ENCODE measurements at regions not wholly inside any gene's neighbourhood (a gene's known extent, or its start where the extent isn't known, plus 50 kb on each side); places are given as distances from the start of the nearest gene placed in this dataset.

DNA sequence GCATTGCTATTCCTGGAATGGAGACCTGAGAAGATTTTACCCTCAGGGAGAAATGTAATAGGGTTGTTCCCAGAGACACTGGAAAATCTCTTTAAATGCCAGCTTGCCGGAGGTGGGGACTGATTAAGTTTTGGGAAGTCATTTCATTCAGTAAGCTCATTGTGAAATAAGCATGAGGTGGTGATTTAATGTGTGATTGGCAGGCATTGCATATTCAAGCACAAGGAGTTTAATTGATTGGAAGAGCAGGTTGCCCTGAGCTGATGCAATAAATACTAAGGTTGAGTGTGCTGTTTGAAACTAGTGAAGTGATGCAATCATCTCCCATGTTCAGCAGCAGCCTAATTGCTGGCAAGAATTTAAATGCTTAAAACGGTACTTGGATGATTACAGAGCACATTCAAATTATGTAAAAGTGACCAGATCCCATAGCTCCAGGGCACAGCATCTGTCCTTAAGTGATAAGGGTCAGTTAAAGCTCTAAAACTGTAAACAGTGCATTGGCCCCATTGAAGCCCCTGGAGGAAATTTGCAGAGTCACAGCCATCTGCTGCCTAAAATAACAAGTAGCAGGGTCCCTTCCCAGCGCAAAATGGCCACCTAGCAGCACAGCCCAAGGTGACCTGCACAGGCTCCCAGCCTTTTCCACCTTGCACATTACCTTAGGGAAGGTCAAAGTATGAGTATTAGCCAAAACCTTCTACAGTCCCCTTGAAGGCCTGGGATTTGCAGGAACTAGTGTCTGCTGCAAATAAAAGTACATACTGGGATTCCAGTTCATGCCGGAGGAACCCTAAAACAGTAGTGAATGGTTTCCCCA lies 92.1 kb downstream of the CCDC71L start (continued):
- TF ChIP-seq, protein P1, sequence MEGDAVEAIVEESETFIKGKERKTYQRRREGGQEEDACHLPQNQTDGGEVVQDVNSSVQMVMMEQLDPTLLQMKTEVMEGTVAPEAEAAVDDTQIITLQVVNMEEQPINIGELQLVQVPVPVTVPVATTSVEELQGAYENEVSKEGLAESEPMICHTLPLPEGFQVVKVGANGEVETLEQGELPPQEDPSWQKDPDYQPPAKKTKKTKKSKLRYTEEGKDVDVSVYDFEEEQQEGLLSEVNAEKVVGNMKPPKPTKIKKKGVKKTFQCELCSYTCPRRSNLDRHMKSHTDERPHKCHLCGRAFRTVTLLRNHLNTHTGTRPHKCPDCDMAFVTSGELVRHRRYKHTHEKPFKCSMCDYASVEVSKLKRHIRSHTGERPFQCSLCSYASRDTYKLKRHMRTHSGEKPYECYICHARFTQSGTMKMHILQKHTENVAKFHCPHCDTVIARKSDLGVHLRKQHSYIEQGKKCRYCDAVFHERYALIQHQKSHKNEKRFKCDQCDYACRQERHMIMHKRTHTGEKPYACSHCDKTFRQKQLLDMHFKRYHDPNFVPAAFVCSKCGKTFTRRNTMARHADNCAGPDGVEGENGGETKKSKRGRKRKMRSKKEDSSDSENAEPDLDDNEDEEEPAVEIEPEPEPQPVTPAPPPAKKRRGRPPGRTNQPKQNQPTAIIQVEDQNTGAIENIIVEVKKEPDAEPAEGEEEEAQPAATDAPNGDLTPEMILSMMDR (IDR thresholded peaks at IDR 0.05 in 2 of 3, conservative IDR thresholded peaks at IDR 0.05 in 1 of 3; ENCODE audit: borderline replicate concordance in 1 of 3, insufficient read depth in 1 of 3, low read depth in 2 of 3, low read length in 2 of 3): no peak

DNA sequence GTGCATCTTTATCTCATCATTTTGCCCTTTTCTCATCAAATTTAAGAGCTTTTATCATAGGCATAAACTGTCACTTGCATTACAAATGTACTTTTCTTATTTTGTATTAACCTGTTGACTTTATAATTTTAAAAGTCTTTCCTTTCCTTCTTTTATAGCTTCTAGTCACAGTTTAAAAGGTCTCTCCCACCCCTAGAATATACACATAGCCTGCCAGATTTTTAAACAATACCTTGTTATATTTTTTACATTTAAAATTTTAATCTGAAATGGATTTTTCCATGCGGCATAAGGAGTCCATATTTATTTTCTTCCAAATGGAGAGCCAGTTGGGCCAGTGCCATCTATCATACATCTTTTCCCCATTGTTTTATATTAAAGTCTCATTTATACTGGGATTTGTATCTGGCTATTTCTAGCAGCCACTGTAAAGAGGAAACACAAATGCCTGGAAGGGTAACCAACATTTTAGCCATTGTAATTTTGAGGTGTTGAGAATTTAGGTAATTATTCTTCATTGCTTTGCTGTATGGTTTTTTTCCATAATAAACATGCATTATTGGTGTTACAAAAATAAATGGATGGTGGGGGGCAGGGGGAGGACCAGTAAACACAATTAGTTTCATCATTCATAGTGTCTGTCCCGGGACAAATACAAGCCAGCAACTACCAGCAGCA lies 92.8 kb downstream of the CCDC71L start:
- intact Hi-C loops (cut with micrococcal nuclease): no loop called here
- no peak for TF ChIP-seq TCF7L2 (IDR thresholded peaks at IDR 0.05; ENCODE audit: borderline replicate concordance, extremely low read depth, insufficient read depth, insufficient read length)
- no peak for TF ChIP-seq SIN3A (IDR thresholded peaks at IDR 0.05; ENCODE audit: low read depth)
- TF ChIP-seq POLR2A (IDR thresholded peaks at IDR 0.05; ENCODE audit: borderline replicate concordance, extremely low read depth, insufficient read depth, insufficient read length): no peak
- TF ChIP-seq, protein P2, sequence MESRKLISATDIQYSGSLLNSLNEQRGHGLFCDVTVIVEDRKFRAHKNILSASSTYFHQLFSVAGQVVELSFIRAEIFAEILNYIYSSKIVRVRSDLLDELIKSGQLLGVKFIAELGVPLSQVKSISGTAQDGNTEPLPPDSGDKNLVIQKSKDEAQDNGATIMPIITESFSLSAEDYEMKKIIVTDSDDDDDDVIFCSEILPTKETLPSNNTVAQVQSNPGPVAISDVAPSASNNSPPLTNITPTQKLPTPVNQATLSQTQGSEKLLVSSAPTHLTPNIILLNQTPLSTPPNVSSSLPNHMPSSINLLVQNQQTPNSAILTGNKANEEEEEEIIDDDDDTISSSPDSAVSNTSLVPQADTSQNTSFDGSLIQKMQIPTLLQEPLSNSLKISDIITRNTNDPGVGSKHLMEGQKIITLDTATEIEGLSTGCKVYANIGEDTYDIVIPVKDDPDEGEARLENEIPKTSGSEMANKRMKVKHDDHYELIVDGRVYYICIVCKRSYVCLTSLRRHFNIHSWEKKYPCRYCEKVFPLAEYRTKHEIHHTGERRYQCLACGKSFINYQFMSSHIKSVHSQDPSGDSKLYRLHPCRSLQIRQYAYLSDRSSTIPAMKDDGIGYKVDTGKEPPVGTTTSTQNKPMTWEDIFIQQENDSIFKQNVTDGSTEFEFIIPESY (IDR thresholded peaks at IDR 0.05; ENCODE audit: extremely low read depth, insufficient replicate concordance, low read length): no peak
- TF ChIP-seq ELF1 (IDR thresholded peaks at IDR 0.05; ENCODE audit: borderline replicate concordance, low read depth): no peak
- no peak for TF ChIP-seq YY1 (IDR thresholded peaks at IDR 0.05; ENCODE audit: extremely low read depth, insufficient replicate concordance, low read depth, low read length)
- TF ChIP-seq ZFX (IDR thresholded peaks at IDR 0.05): no peak
- no peak for TF ChIP-seq RAD21 (IDR thresholded peaks at IDR 0.05; ENCODE audit: low read depth)
- TF ChIP-seq ZNF274 (IDR thresholded peaks at IDR 0.05; ENCODE audit: low read depth, low read length): no peak
- TF ChIP-seq CEBPB (IDR thresholded peaks at IDR 0.05; ENCODE audit: low read depth): no peak
- TF ChIP-seq, protein P1 (IDR thresholded peaks at IDR 0.05 in 2 of 3, conservative IDR thresholded peaks at IDR 0.05 in 1 of 3; ENCODE audit: borderline replicate concordance in 1 of 3, insufficient read depth in 1 of 3, low read depth in 2 of 3, low read length in 2 of 3): no peak
- TF ChIP-seq SRF (IDR thresholded peaks at IDR 0.05; ENCODE audit: low read depth): no peak

More for the DNA sequence above, 92.8 kb downstream of the CCDC71L start:
- H3K4me3 ChIP-seq (replicated peaks in 1 of 2; ENCODE audit: low read depth in 1 of 2, low read length in 2 of 2): no peak overlapping the region
- TSS peak; percentile 98 for BruUV-seq (replicated peaks)
- no peak overlapping the region for H2AFZ ChIP-seq (ENCODE audit: low read depth, low read length, poor library complexity, severe bottlenecking)
- H4K20me1 ChIP-seq (ENCODE audit: insufficient read depth): no peaks in the 10 kb centered on the region
- no peak overlapping the region for H3K9ac ChIP-seq (ENCODE audit: low read length)
- no peaks in the 10 kb centered on the region for H3K27me3 ChIP-seq (ENCODE audit: insufficient read depth, low read length)
- H3K9me2 ChIP-seq (ENCODE audit: insufficient read depth): no peaks in the 10 kb centered on the region; the same call in 1 of the 2 replicates
- H3K4me2 ChIP-seq (ENCODE audit: low read length): no peak overlapping the region
- no peaks in the 10 kb centered on the region for H3K36me3 ChIP-seq (ENCODE audit: control insufficient read depth in 1 of 2, insufficient read depth in 2 of 2, low read length in 2 of 2)
- DNase-seq (ENCODE audit: low read depth, low spot score) (no peak), ATAC-seq (no peak)
- POLR2A ChIA-PET: interaction anchor here (0.8 kb wide), 1 partner anchor 10 kb away, joined by 3 read pairs; no protein-coding TSS in a partner anchor
- RAD21 ChIA-PET (ENCODE audit: low non-redundant PET in 1 of 2, low total read pairs in 2 of 2, uncharacterized antibody in 2 of 2, unreplicated experiment in 2 of 2): no interaction called here
- no peak overlapping the region for H3K27ac ChIP-seq (ENCODE audit: low read depth, low read length)
- CTCF ChIA-PET: interaction anchor here (1.4 kb wide), 1 partner anchor 25 kb away, joined by 4 read pairs; no protein-coding TSS in a partner anchor
- no peaks in the 10 kb centered on the region for H3K9me3 ChIP-seq (ENCODE audit: control insufficient read depth in 1 of 2, insufficient read depth in 1 of 2, low read depth in 1 of 2, low read length in 2 of 2)
- H3K4me1 ChIP-seq (ENCODE audit: control insufficient read depth in 1 of 2, insufficient read depth in 2 of 2, low read length in 2 of 2): peaks cover 5 to 18% of the 10 kb centered on the region in 2 experiments; a peak in 2 of 4 replicates
- no peaks in the 10 kb centered on the region for H3K79me2 ChIP-seq (ENCODE audit: insufficient read depth, low read length)

Data from HCT116 (cell line).